ENCODE measurements at regions not wholly inside any gene's neighbourhood (a gene's known extent, or its start where the extent isn't known, plus 50 kb on each side); places are given as distances from the start of the nearest gene placed in this dataset.

- BruUV-seq (replicated peaks): no TSS peak
- Histone ChIP-seq H3K27ac (ENCODE audit: low read depth, low read length, poor library complexity, severe bottlenecking) (no peak overlapping the region), H3K9me3 (ENCODE audit: low read depth, low read length, poor library complexity, severe bottlenecking) (peaks cover 8% of the 10 kb centered on the region), H3K4me1 (ENCODE audit: insufficient read depth, low read length, poor library complexity, severe bottlenecking) (peaks cover 8% of the 10 kb centered on the region), H3K4me3 (ENCODE audit: low read depth, low read length, poor library complexity, severe bottlenecking) (no peak overlapping the region), H3K27me3 (replicated peaks; ENCODE audit: insufficient read depth, low read depth, low read length, poor library complexity) (no peaks in the 10 kb centered on the region), H3K36me3 (ENCODE audit: insufficient read depth, low read length, poor library complexity, severe bottlenecking) (no peaks in the 10 kb centered on the region)
- intact Hi-C loops (cut with micrococcal nuclease; ENCODE audit: unreplicated experiment): no loop called here
- DNase-seq (ENCODE audit: low spot score): no peak
- CTCF ChIA-PET: no interaction called here
- no peak for TF ChIP-seq EZH2 (IDR thresholded peaks at IDR 0.05; ENCODE audit: borderline replicate concordance, low read depth, low read length, poor library complexity, severe bottlenecking)
- TF ChIP-seq, protein P1, sequence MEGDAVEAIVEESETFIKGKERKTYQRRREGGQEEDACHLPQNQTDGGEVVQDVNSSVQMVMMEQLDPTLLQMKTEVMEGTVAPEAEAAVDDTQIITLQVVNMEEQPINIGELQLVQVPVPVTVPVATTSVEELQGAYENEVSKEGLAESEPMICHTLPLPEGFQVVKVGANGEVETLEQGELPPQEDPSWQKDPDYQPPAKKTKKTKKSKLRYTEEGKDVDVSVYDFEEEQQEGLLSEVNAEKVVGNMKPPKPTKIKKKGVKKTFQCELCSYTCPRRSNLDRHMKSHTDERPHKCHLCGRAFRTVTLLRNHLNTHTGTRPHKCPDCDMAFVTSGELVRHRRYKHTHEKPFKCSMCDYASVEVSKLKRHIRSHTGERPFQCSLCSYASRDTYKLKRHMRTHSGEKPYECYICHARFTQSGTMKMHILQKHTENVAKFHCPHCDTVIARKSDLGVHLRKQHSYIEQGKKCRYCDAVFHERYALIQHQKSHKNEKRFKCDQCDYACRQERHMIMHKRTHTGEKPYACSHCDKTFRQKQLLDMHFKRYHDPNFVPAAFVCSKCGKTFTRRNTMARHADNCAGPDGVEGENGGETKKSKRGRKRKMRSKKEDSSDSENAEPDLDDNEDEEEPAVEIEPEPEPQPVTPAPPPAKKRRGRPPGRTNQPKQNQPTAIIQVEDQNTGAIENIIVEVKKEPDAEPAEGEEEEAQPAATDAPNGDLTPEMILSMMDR (conservative IDR thresholded peaks at IDR 0.05; ENCODE audit: low read depth, low read length): no peak
- POLR2A ChIA-PET (ENCODE audit: low non-redundant PET): no interaction called here
Observed at GRCh38 chr2:188819011-188819410, 155.2 kb upstream of the COL3A1 start.

DNA sequence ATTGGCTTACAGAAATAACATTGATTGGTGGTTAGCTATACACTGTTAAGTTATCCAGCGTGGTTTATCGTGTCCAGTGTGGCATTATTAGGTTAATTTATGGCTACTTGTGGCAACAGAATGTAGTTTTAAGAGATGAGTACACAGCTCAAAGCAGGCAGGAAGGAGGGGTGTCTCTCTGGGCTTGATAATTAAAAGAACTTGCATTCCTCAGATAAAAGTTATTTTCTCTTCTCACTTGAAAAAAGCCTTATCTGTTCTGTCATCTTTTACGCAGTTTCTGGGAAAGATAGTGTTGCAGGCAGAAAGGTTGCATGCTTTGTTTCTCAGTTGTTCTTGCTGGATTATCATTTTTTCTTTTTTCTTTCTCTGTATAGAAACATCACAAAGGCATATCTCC lies 154.4 kb upstream of the COL3A1 start:
- Histone ChIP-seq H3K27ac (ENCODE audit: low read depth, low read length, poor library complexity, severe bottlenecking) (peak overlapping the region; percentile 10), H3K4me1 (ENCODE audit: insufficient read depth, low read length, poor library complexity, severe bottlenecking) (peaks cover 8% of the 10 kb centered on the region), H3K9me3 (ENCODE audit: low read depth, low read length, poor library complexity, severe bottlenecking) (peaks cover 8% of the 10 kb centered on the region), H3K27me3 (replicated peaks; ENCODE audit: insufficient read depth, low read depth, low read length, poor library complexity) (no peaks in the 10 kb centered on the region), H3K4me3 (ENCODE audit: low read depth, low read length, poor library complexity, severe bottlenecking) (no peak overlapping the region), H3K36me3 (ENCODE audit: insufficient read depth, low read length, poor library complexity, severe bottlenecking) (no peaks in the 10 kb centered on the region)
- intact Hi-C loops (cut with micrococcal nuclease; ENCODE audit: unreplicated experiment): no loop called here
- TF ChIP-seq, protein P1 (conservative IDR thresholded peaks at IDR 0.05; ENCODE audit: low read depth, low read length): no peak
- TF ChIP-seq EZH2 (IDR thresholded peaks at IDR 0.05; ENCODE audit: borderline replicate concordance, low read depth, low read length, poor library complexity, severe bottlenecking): no peak
- CTCF ChIA-PET: no interaction called here
- no TSS peak for BruUV-seq (replicated peaks)
- no peak for DNase-seq (ENCODE audit: low spot score)
- POLR2A ChIA-PET (ENCODE audit: low non-redundant PET): no interaction called here

DNA sequence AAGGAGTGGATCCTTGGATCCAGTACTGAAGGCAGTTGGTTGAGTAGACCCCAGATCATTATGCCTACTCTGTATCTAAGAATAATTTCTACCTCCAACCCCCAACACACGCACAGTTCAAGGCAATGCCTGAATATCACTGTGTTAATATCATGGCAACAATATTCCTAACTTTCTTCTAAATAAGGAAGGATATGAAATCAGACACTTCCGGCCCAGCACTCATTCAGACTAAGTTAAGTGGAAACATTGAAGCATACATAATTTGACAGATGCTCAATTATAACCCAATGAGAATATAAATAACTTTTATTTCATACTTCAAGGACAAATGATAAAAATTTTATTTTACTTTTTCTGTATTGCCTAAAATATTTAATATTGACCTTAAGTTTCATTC lies 153.6 kb upstream of the COL3A1 start:
- intact Hi-C loops (cut with micrococcal nuclease; ENCODE audit: unreplicated experiment): no loop called here
- BruUV-seq (replicated peaks): no TSS peak
- TF ChIP-seq EZH2 (IDR thresholded peaks at IDR 0.05; ENCODE audit: borderline replicate concordance, low read depth, low read length, poor library complexity, severe bottlenecking): no peak
- TF ChIP-seq, protein P1 (conservative IDR thresholded peaks at IDR 0.05; ENCODE audit: low read depth, low read length): no peak
- Histone ChIP-seq H3K4me1 (ENCODE audit: insufficient read depth, low read length, poor library complexity, severe bottlenecking) (peaks cover 8% of the 10 kb centered on the region), H3K27ac (ENCODE audit: low read depth, low read length, poor library complexity, severe bottlenecking) (peak overlapping the region; percentile 10), H3K9me3 (ENCODE audit: low read depth, low read length, poor library complexity, severe bottlenecking) (peaks cover 8% of the 10 kb centered on the region), H3K4me3 (ENCODE audit: low read depth, low read length, poor library complexity, severe bottlenecking) (no peak overlapping the region), H3K27me3 (replicated peaks; ENCODE audit: insufficient read depth, low read depth, low read length, poor library complexity) (no peaks in the 10 kb centered on the region), H3K36me3 (ENCODE audit: insufficient read depth, low read length, poor library complexity, severe bottlenecking) (no peaks in the 10 kb centered on the region)
- DNase-seq (ENCODE audit: low spot score): peak; percentile 32
- ChIA-PET CTCF (no interaction called here), POLR2A (ENCODE audit: low non-redundant PET) (no interaction called here)

Measured in A673 (cell line).